H1 (cell line): ENCODE measurements at regions not wholly inside any gene's neighbourhood (a gene's known extent, or its start where the extent isn't known, plus 50 kb on each side); places are given as distances from the start of the nearest gene placed in this dataset.

ENCODE experiments used
- CTCF ChIA-PET: fragments of 300-600 bp; sonication (Branson Sonifier 250); formaldehyde crosslinking; loops from one replicate; lab custom pipeline; 2021; ENCODE audit not compliant: partially characterized antibody; lab: Charles Lee
- POLR2A ChIA-PET: fragments of 300-600 bp; sonication (Branson Sonifier 250); formaldehyde crosslinking; loops from one replicate; lab custom pipeline; 2021; ENCODE audit warnings: inconsistent platforms; ENCODE audit not compliant: partially characterized antibody; lab: Charles Lee
- DNase-seq, 2 experiments: peaks; one replicate each; pipeline versions ENCODE4 v3.0.0 to v3.0.0-alpha.2; 2010 to 2022; ENCODE audit warnings: low spot score in 2 of 2, low read depth in 1 of 2, mixed read lengths in 1 of 2
- FAIRE-seq: peaks from 2 replicates; lab custom pipeline; 2011; peaks lifted over from hg19 to GRCh38; lab: Jason Lieb, UNC
- H2AFZ ChIP-seq: 2 replicates; pipeline ENCODE4 v1.8.1; 2012; ENCODE audit warnings: low read length, inconsistent platforms
- H2AK5ac ChIP-seq: 2 replicates; pipeline ENCODE4 v1.6.1; 2013; ENCODE audit warnings: low read depth, low read length
- H2BK120ac ChIP-seq: replicated peaks from 2 replicates; pipeline ENCODE3; 2013; ENCODE audit warnings: low read depth, low read length, inconsistent platforms
- H2BK12ac ChIP-seq: 2 replicates; pipeline ENCODE4 v1.6.1; 2013; ENCODE audit warnings: low read depth, low read length
- H2BK15ac ChIP-seq: 2 replicates; pipeline ENCODE4 v1.6.1; 2013; ENCODE audit warnings: low read length
- H2BK20ac ChIP-seq: 2 replicates; pipeline ENCODE4 v1.6.1; 2013; ENCODE audit warnings: low read length
- H2BK5ac ChIP-seq: 2 replicates; pipeline ENCODE4 v1.6.1; 2013; ENCODE audit warnings: low read depth, low read length
- H3K14ac ChIP-seq: 2 replicates; pipeline ENCODE4 v1.6.1; 2013; ENCODE audit warnings: inconsistent platforms; ENCODE audit not compliant: insufficient read length
- H3K18ac ChIP-seq: 2 replicates; pipeline ENCODE4 v1.6.1; 2013; ENCODE audit warnings: low read length; ENCODE audit errors: extremely low read depth
- H3K23ac ChIP-seq: 2 replicates; pipeline ENCODE4 v1.6.1; 2013; ENCODE audit warnings: inconsistent platforms; ENCODE audit not compliant: insufficient read length
- H3K23me2 ChIP-seq: 2 replicates; pipeline ENCODE4 v1.6.1; 2013; ENCODE audit warnings: low read depth, low read length
- H3K27ac ChIP-seq: 2 replicates; pipeline ENCODE4 v1.6.1; 2011; ENCODE audit warnings: low read depth, low read length, inconsistent platforms
- H3K27me3 ChIP-seq, 4 experiments: replicated peaks in 1 of 4; 1 replicate in 1 of 4; 2 replicates in 3 of 4; pipeline versions ENCODE4 v1.6.1 to v1.8.1; 2011 to 2013; ENCODE audit warnings: low read length in 3 of 4, mild to moderate bottlenecking in 3 of 4, inconsistent platforms in 2 of 4, mixed read lengths in 2 of 4, moderate library complexity in 1 of 4; ENCODE audit not compliant: control insufficient read depth in 3 of 4, insufficient read depth in 3 of 4; ENCODE audit errors: extremely low read depth in 1 of 4
- H3K36me3 ChIP-seq, 4 experiments: 2 replicates each; pipeline versions ENCODE4 v1.6.1 to v1.8.1; 2011 to 2013; ENCODE audit warnings: mild to moderate bottlenecking in 4 of 4, low read length in 3 of 4, moderate library complexity in 2 of 4, control low read depth in 1 of 4, inconsistent platforms in 1 of 4; ENCODE audit not compliant: insufficient read depth in 4 of 4, control insufficient read depth in 2 of 4
- H3K4ac ChIP-seq: replicated peaks from 2 replicates; pipeline ENCODE3; 2013; ENCODE audit warnings: low read length, low read depth, mixed read lengths, inconsistent platforms; ENCODE audit not compliant: insufficient read length
- H3K4me1 ChIP-seq, 4 experiments: replicated peaks in 1 of 4; 1 replicate in 1 of 4; 2 replicates in 3 of 4; pipeline versions ENCODE4 v1.6.1 to v1.8.1; 2011 to 2013; ENCODE audit warnings: low read length in 3 of 4, inconsistent platforms in 2 of 4, mixed read lengths in 1 of 4; ENCODE audit not compliant: insufficient read depth in 4 of 4, control insufficient read depth in 3 of 4
- H3K4me2 ChIP-seq, 2 experiments: 2 replicates each; pipeline versions ENCODE4 v1.6.1 to v1.8.1; 2011 to 2013; ENCODE audit warnings: low read depth in 2 of 2, low read length in 2 of 2, control low read depth in 1 of 2, inconsistent platforms in 1 of 2, mild to moderate bottlenecking in 1 of 2; ENCODE audit not compliant: insufficient read depth in 1 of 2
- H3K4me3 ChIP-seq, 4 experiments: fragments of 200-600, 300-600 bp in 1 of 4; sonication (generic), shearing (Covaris generic), sonication (Bioruptor Twin) in 1 of 4; 2 replicates each; pipeline versions ENCODE4 v1.5.1 to v1.8.1; 2011 to 2016; ENCODE audit warnings: low read length in 4 of 4, low read depth in 3 of 4, control low read depth in 2 of 4, inconsistent platforms in 2 of 4, mild to moderate bottlenecking in 2 of 4, mixed read lengths in 1 of 4, moderate library complexity in 1 of 4; ENCODE audit not compliant: insufficient read depth in 2 of 4; ENCODE audit errors: extremely low read depth in 1 of 4
- H3K56ac ChIP-seq: replicated peaks from 2 replicates; pipeline ENCODE3; 2013; ENCODE audit warnings: low read depth, mild to moderate bottlenecking, mixed read lengths, low read length, inconsistent platforms; ENCODE audit not compliant: insufficient read length
- H3K79me1 ChIP-seq: 2 replicates; pipeline ENCODE4 v1.6.1; 2013; ENCODE audit warnings: low read depth, low read length, control low read depth
- H3K79me2 ChIP-seq, 2 experiments: 2 replicates each; pipeline versions ENCODE4 v1.6.1 to v1.8.1; 2012 to 2013; ENCODE audit warnings: low read length in 2 of 2, mild to moderate bottlenecking in 2 of 2, inconsistent platforms in 1 of 2; ENCODE audit not compliant: insufficient read depth in 2 of 2, control insufficient read depth in 1 of 2
- H3K9ac ChIP-seq, 4 experiments: replicated peaks in 1 of 4; 1 replicate in 1 of 4; 2 replicates in 3 of 4; pipeline versions ENCODE4 v1.6.1 to v1.8.1; 2011 to 2013; ENCODE audit warnings: low read depth in 3 of 4, low read length in 3 of 4, control low read depth in 2 of 4, mild to moderate bottlenecking in 2 of 4, moderate library complexity in 2 of 4, inconsistent platforms in 1 of 4; ENCODE audit errors: extremely low read depth in 1 of 4
- H3K9me3 ChIP-seq, 2 experiments: 2 replicates each; pipeline versions ENCODE4 v1.6.1 to v1.8.1; 2012 to 2013; ENCODE audit warnings: mild to moderate bottlenecking in 2 of 2, moderate library complexity in 2 of 2, control low read depth in 1 of 2, inconsistent platforms in 1 of 2, low read depth in 1 of 2, low read length in 1 of 2, mixed read lengths in 1 of 2; ENCODE audit not compliant: insufficient read depth in 2 of 2
- H4K20me1 ChIP-seq, 2 experiments: replicated peaks in 1 of 2; 2 replicates each; pipeline versions ENCODE3 to v1.8.1; 2011 to 2013; ENCODE audit warnings: inconsistent platforms in 2 of 2, low read length in 2 of 2, mild to moderate bottlenecking in 1 of 2; ENCODE audit not compliant: insufficient read depth in 2 of 2, control insufficient read depth in 1 of 2
- H4K5ac ChIP-seq: 2 replicates; pipeline ENCODE4 v1.6.1; 2013; ENCODE audit warnings: low read length, low read depth, mixed read lengths, inconsistent platforms; ENCODE audit not compliant: insufficient read length
- H4K8ac ChIP-seq: 2 replicates; pipeline ENCODE4 v1.8.0; 2013; ENCODE audit warnings: mild to moderate bottlenecking, moderate library complexity, low read length, inconsistent platforms; ENCODE audit not compliant: insufficient read depth; ENCODE audit errors: extremely low read depth
- H4K91ac ChIP-seq: replicated peaks from 2 replicates; pipeline ENCODE3; 2013; ENCODE audit warnings: low read length, mixed read lengths, inconsistent platforms; ENCODE audit not compliant: insufficient read length
- BRCA1 ChIP-seq: IDR thresholded peaks from 2 replicates; pipeline ENCODE4 v1.6.1; 2012; ENCODE audit warnings: low read depth, low read length, improper control_type of control experiment
- RBBP5 ChIP-seq: IDR thresholded peaks from 2 replicates; pipeline ENCODE4 v1.7.1; 2012; ENCODE audit warnings: low read depth, mild to moderate bottlenecking, inconsistent platforms, low read length, moderate library complexity, borderline replicate concordance
- RXRA ChIP-seq: IDR thresholded peaks from 2 replicates; pipeline ENCODE4 v1.6.1; 2011; ENCODE audit warnings: low read depth, mild to moderate bottlenecking, low read length, moderate library complexity; ENCODE audit not compliant: insufficient read depth
- WGBS, 2 experiments: shearing (Covaris generic) in 1 of 2; methylation state at CpG; one replicate each; pipeline versions ENCODE4 v1.1.6 to v1.1.7; 2013 to 2015; ENCODE audit warnings: low lambda C conversion rate in 2 of 2, mixed read lengths in 2 of 2, inconsistent platforms in 1 of 2, low coverage in 1 of 2, missing lambda C conversion rate in 1 of 2; ENCODE audit not compliant: insufficient replicate concordance in 2 of 2, insufficient coverage in 1 of 2, insufficient read length in 1 of 2; ENCODE audit errors: extremely low coverage in 1 of 2, missing lambda C conversion rate in 1 of 2; 5-methylcytosine and 5-hydroxymethylcytosine counted together
- TF ChIP-seq, protein P1 (sequence below): IDR thresholded peaks from 2 replicates; pipeline ENCODE4 v1.6.1; 2012; ENCODE audit warnings: inconsistent platforms

DNA sequence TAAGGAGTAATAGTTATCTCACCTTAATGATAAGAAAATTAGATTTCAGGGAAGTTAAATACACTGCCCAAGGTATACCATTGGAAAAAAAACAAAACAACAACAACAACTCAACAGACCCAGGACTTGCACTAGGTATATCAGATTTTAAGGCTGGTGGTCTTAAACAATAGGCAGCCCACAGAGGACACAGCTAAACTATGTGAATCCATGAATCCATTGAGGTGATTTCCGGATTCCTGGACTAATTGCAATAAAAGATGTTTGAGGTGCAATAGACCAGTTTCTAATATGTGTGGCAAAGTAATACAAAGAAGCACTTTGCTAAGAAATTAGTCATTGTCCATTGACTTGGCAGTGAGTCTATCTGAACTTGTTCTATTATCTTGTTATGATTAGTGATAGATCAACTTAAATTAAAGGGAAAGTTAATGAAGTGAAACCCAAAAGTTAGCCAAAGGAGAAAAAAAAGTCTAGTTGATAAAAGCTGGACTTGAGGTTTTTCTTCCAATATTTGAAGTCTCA lies 60.9 kb upstream of the MAGI1 start:
- Histone ChIP-seq H4K91ac (no peak overlapping the region), H2BK5ac (no peak overlapping the region), H3K4ac (no peak overlapping the region), H3K14ac (no peak overlapping the region), H2AK5ac (no peak overlapping the region), H3K56ac (no peak overlapping the region), H4K8ac (no peak overlapping the region), H2BK120ac (no peak overlapping the region), H3K79me1 (no peaks in the 10 kb centered on the region), H3K23ac (no peak overlapping the region)
- TF ChIP-seq RXRA, result no peak
- TF ChIP-seq, protein P1, sequence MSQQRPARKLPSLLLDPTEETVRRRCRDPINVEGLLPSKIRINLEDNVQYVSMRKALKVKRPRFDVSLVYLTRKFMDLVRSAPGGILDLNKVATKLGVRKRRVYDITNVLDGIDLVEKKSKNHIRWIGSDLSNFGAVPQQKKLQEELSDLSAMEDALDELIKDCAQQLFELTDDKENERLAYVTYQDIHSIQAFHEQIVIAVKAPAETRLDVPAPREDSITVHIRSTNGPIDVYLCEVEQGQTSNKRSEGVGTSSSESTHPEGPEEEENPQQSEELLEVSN, result no peak
- no peak for TF ChIP-seq BRCA1
- TF ChIP-seq RBBP5, result no peak
- TF ChIP-seq, all 59 proteins: peak for 0
- POLR2A ChIA-PET, result no interaction called here
- H3K27me3 ChIP-seq, result no peaks in the 10 kb centered on the region
- no peak overlapping the region for H3K4me2 ChIP-seq
- no peaks in the 10 kb centered on the region for H4K20me1 ChIP-seq
- FAIRE-seq, result no peak
- CTCF ChIA-PET, result interaction anchor here (0.6 to 1.2 kb wide), 6 partner anchors 13 to 37 kb away, joined by 3 to 4 read pairs (median 3); no protein-coding TSS in a partner anchor
- no peaks in the 10 kb centered on the region for H3K36me3 ChIP-seq
- H3K4me1 ChIP-seq, result no peaks in the 10 kb centered on the region
- DNase-seq, result no peak
- H4K5ac ChIP-seq, result no peak overlapping the region
- H3K9ac ChIP-seq, result no peak overlapping the region
- no peak overlapping the region for H2BK12ac ChIP-seq
- H3K18ac ChIP-seq, result no peak overlapping the region
- no peak overlapping the region for H2BK20ac ChIP-seq
- H2BK15ac ChIP-seq, result no peak overlapping the region
- WGBS, 2 experiments, result 74% methylated on average over 1 of the region's 1 CpG; no CpG with 5 or more reads in 1 of the 2 experiments
- no peaks in the 10 kb centered on the region for H3K9me3 ChIP-seq
- no peaks in the 10 kb centered on the region for H3K79me2 ChIP-seq
- no peak overlapping the region for H3K4me3 ChIP-seq
- no peak overlapping the region for H3K27ac ChIP-seq
- no peak overlapping the region for H2AFZ ChIP-seq
- H3K23me2 ChIP-seq, result no peaks in the 10 kb centered on the region
